Activated T-cell treated with anti-CD3 and anti-CD28 coated beads, Interleukin-2, amount 50 U/mL, for 1 hour (primary cell): ENCODE measurements at regions not wholly inside any gene's neighbourhood (a gene's known extent, or its start where the extent isn't known, plus 50 kb on each side); places are given as distances from the start of the nearest gene placed in this dataset.
"Not testable (repeated sequence)": the region's sequence is repeated elsewhere in the genome, so short reads cannot be mapped to it uniquely, and the experiment has no call there.

Experiments used
- DNase-seq: peaks from one replicate; pipeline ENCODE4 v3.0.0-alpha.2; 2020

DNA sequence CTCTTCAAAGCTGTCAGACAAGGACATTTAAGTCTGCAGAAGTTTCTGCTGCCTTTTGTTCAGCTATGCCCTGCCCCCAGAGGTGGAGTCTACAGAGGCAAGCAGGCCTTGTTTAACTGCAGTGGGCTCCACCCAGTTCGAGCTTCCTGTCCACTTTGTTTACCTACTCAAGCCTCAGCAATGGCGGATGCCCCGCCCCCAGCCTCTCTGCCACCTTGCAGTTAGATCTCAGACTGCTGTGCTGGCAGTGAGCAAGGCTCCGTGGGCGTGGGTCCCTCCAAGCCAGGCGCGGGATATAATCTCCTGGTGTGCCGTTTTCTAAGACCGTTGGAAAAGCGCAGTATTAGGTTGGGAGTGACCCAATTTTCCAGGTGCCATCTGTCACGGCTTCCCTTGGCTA, 144.5 kb upstream of the GOT2 start:
- DNase-seq: not testable (repeated sequence)

DNA sequence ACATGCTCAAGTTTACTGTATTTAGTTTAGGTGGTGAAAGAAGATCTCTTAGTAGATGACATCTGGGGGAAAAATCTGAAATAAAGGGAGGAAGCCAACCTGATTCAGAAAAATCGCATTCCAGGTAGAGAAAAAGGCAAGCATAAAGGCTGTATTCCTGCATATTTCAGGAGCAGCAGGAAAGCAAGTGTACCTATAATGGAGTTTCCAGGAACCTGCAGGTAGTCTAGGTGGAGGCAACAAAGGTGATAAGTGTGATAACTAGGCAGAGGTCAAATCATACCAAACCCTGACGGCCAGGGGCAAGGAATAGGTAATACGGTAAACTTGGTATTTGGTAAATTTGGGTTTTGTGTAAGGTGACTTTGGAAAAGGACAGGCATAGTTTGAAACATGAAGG, 132.8 kb upstream of the GOT2 start:
- DNase-seq: no peak

DNA sequence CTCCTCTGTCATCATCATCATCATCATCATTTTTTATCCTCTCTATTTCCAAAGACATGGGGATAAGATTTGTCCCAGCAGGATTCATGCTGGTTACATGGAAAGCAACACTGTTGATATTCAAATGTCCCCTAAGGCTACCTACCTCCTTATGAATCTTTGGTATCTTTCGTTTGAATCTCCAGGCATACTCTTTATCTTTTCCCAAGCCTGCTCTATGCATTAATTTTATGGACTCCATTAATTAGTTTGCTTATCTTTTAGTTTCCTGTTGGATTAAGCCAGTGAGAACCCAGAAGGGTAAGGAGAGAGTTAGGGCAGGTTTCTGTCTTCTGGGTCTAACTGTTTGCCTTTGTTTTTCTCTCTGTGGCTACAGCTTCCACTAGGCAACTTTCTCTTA, 129.6 kb upstream of the GOT2 start:
- DNase-seq: no peak

- no peak for DNase-seq
These were observed 128.9 kb upstream of the GOT2 start for GRCh38 chr16:58863042-58863441.

DNA sequence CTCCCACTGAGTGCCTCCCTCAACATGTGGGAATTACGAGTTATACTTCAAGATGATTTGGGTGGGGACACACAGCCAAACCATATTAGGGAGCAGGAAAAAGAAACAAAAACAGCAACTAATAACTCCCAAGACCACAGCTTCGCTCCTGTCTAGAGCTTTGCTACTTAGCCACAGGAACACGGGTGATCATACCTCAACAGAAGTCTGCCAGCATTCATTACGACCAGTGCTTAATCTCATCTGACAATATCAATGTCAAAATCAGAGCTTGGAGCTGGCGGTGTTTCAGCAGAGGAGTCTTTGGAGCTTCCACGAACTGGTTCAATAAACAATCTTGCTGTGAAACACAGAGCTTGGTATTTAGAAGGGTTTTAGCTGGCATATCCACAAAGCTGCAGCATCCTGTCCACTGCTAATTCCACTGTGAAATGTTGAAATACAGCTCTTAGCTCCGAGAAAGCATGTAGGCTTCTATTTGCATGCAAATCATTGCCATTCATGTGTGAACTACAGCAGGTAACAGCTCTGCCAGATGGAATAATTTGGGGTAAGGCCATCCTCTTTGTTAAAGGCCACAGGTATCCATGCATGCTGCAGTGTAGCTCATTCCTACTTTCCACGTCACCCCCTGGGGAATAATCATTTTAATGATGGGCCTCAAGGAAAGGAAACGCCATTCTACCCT, 128.4 kb upstream of the GOT2 start:
- no peak for DNase-seq

- DNase-seq: no peak
These were observed 126.0 kb upstream of the GOT2 start for GRCh38 chr16:58859958-58860669.

- not testable (repeated sequence) for DNase-seq
These were observed 124.5 kb upstream of the GOT2 start for GRCh38 chr16:58858577-58858976.

DNA sequence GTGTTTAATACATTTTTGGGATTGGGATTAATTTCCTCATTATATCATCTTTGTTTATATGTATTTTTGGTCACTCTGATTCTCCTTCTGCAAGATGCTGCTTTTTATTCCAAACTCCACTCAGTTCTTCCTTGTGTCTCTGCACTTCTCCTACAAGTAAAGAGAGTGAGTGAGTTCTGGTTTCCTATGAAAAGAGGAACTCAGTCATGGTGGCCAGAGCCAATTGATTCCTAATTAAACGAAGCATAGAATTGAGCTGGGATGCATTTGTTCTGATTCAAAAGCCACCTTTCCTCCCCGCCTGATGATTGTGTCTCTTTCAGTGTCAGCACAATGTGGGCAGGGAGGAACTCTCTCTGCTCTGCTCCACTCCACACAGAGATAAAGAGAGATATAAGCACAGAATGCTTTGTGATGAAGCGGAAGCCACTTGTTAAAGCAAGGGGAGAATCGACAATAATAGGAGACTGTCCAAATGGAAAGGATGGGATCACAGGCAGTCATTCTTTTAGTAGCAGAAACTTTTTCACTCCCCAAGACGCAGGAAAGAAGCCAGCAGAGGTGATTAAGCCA, 121.3 kb upstream of the GOT2 start:
- DNase-seq: no peak

GRCh38 chr16:58853854-58854791, 120.0 kb upstream of the GOT2 start:
- no peak for DNase-seq

DNA sequence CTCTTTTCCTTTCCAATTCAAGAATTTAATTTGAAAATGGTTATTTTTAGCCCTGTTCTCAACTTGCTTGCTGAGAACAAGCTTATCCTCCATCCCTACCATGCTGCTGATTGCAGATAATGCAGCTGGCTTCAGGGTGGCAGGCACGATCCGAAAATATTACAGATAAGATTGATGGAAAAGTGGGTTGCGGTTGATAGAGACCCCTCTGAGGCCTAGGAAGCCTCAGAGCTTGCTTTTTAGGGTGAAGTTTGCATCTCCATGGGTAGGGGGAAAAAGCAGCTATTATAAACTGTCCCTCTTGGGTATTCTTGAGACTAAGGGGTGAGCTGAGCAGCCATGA, 116.5 kb upstream of the GOT2 start:
- DNase-seq: no peak

GRCh38 chr16:58850019-58850677, 116.0 kb upstream of the GOT2 start:
- no peak for DNase-seq

DNA sequence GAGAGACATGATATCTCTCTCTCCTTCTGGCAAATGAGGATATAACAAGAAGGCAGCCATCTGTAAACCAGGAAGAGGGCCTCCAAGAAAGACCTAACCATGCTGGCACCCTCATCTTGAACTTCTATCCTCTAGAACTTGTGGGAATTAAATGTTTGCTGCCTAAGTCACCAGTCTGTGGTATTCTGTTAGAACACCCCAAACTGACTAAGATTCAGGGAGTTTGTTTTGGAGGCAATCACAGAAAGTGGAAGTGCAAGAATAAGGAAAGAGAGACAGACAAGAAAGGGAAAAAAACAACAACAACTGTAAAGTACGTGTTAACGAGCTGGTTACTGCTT, 114.5 kb upstream of the GOT2 start:
- no peak for DNase-seq

DNA sequence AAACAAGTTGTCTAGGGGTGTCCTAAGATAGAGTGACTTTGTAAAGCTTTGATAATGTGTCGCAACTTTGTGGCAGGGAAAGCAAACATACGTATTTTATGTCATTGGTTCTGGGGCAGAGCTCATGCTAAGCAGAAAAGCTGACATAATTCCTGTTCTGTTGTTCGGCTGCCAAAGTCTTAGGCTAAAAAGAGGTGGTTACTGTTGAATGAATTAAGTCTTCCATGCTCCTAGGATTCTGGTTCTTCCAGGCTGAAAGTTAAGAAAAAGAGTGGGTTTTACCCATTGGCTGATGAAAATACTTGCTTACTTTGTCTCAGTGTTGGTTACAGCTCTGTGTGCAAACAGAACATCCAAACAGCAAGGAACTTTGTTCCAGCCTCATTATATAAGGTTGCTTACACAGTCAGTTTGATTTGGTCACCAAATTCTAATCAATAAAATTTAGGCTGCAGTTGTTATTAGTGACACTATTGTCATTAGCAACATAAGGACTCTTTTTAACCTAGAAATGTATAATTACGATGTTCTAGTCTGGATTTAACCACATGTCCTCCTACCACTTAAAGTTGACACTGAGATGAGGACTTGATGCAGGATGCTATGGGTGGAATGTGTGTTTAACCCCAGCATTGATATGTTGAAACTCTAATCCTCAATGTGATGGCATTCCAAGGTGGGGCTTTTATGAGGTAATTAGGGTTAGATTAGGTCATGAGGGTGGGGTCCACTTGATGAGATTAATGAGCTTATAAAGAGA, 114.0 kb upstream of the GOT2 start:
- DNase-seq: no peak

- not testable (repeated sequence) for DNase-seq
These were observed 112.1 kb upstream of the GOT2 start for GRCh38 chr16:58846226-58846625.

DNA sequence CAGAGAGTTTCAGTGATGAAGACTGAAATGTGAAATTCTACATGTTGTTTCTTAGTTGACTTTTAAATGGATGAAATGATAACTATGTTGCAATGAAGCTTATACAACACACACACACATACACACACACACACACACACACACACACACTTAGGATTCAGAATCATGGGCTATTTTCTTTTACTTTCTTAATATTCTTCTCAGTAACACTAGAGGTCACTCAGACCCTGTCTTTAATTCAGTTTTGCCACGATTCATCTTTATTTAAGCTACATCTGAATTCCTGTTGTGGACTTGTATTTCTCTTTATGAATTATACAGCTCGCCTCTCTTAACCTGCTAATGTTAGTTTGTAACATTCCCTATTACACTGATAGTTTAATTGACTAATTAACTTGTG, 109.6 kb upstream of the GOT2 start:
- DNase-seq: no peak

- no peak for DNase-seq
These were observed 108.6 kb upstream of the GOT2 start for GRCh38 chr16:58842746-58843145.

DNA sequence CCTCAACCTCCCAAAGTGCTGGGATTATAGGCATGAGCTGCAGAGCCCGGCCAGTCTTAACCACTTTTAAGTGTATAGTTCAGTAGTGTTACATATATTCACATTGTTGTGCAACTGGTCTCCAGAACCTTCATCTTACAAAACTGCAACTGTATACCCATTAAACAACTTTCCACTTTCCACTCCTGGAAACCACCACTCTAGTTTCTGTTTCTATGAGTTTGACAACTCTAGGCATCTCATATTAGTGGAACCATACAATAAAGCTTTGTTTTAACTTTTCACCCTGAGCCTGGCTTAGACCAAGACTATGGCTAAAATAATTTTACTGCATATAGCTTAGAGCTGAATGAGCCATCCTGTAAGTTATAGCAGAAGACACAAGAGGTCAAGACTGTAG, 108.0 kb upstream of the GOT2 start:
- DNase-seq: no peak

- no peak for DNase-seq
These were observed 103.8 kb upstream of the GOT2 start for GRCh38 chr16:58837950-58838349.

- no peak for DNase-seq
These were observed 102.3 kb upstream of the GOT2 start for GRCh38 chr16:58836427-58836826.

DNA sequence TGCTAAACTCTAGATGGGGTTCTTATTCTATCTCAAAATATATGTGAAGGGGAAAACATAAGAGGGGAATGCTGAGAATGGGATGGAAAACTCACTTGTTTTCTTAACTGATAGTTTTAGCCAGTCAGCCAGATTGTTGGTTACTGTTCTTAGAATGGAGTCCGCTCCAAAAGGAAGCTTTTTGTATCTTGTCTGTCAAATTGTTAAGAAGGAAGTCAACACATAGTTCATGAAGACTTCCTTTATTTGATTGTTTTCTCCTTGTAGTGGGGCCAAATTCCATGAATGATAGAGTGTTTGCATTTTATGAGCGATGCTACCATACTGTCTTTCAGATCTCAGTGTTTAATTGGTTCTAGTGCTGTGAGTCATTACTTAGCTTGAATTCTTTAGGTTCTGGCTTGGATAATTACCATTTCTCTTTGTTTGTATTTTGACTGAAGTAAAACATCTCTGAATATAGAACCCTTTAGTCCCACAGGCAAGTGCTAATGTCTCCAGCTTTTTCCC, 98.3 kb upstream of the GOT2 start:
- DNase-seq: no peak

GRCh38 chr16:58831386-58831785, 97.3 kb upstream of the GOT2 start:
- DNase-seq: no peak
